Coronary artery (tissue), 2 donors: ENCODE measurements at regions not wholly inside any gene's neighbourhood (a gene's known extent, or its start where the extent isn't known, plus 50 kb on each side); places are given as distances from the start of the nearest gene placed in this dataset.
A peak's percentile ranks its signal among the peaks of the same experiment; 100 is the strongest.
"Not testable (repeated sequence)": the region's sequence is repeated elsewhere in the genome, so short reads cannot be mapped to it uniquely, and the experiment has no call there.

Source experiments
- DNase-seq: peaks from one replicate; pipeline ENCODE4 v3.0.0-alpha.2; 2017; ENCODE audit warnings: low spot score
- H3K27ac ChIP-seq, 2 donors: fragments of 200-600 bp; sonication (generic); one replicate each; pipeline ENCODE4 v1.5.1; 2016 to 2019
- H3K4me3 ChIP-seq: fragments of 200-600 bp; sonication (generic); 2 replicates; pipeline ENCODE4 v1.5.1; 2016; ENCODE audit warnings: mild to moderate bottlenecking, moderate library complexity
- CTCF ChIP-seq: fragments of 200-600 bp; sonication (generic); IDR thresholded peaks from one replicate; pipeline ENCODE4 v1.5.1; 2019; ENCODE audit warnings: antibody characterized with exemption

- no peak for TF ChIP-seq CTCF
- no peak for DNase-seq
- no peak overlapping the region for H3K27ac ChIP-seq
- no peak overlapping the region for H3K4me3 ChIP-seq
Measured at GRCh38 chr6:81948861-81949260, 196.4 kb upstream of the TENT5A start.

- H3K27ac ChIP-seq, H3K4me3 ChIP-seq, DNase-seq: not testable (repeated sequence)
Measured at GRCh38 chr6:81948196-81948595, 195.7 kb upstream of the TENT5A start.

- no peak overlapping the region for H3K4me3 ChIP-seq
- no peak overlapping the region for H3K27ac ChIP-seq
- DNase-seq = no peak
- TF ChIP-seq CTCF = no peak
Measured at GRCh38 chr6:81944661-81945060, 192.2 kb upstream of the TENT5A start.

GRCh38 chr6:81942842-81943241 is 190.4 kb upstream of the TENT5A start:
- DNase-seq, H3K27ac ChIP-seq, H3K4me3 ChIP-seq: not testable (repeated sequence)

GRCh38 chr6:81942067-81942370 is 189.5 kb upstream of the TENT5A start:
- TF ChIP-seq CTCF = no peak
- no peak for DNase-seq
- Histone ChIP-seq H3K27ac (no peak overlapping the region), H3K4me3 (no peak overlapping the region)

- Histone ChIP-seq H3K4me3 (no peak overlapping the region), H3K27ac (no peak overlapping the region)
- no peak for DNase-seq
- TF ChIP-seq CTCF = no peak
Measured at GRCh38 chr6:81940451-81940985, 188.0 kb upstream of the TENT5A start.

GRCh38 chr6:81939766-81940165 is 187.3 kb upstream of the TENT5A start:
- no peak for DNase-seq
- TF ChIP-seq CTCF = no peak
- peak overlapping the region in 1 of 2 donors; percentile 4 for H3K27ac ChIP-seq
- no peak overlapping the region for H3K4me3 ChIP-seq

- no peak overlapping the region for H3K4me3 ChIP-seq
- H3K27ac ChIP-seq = peak overlapping the region in 1 of 2 donors; percentile 4
- no peak for DNase-seq
- TF ChIP-seq CTCF = no peak
Measured at GRCh38 chr6:81938991-81939732, 186.7 kb upstream of the TENT5A start.
